Skeletal muscle tissue (tissue), 3 donors: ENCODE measurements at regions not wholly inside any gene's neighbourhood (a gene's known extent, or its start where the extent isn't known, plus 50 kb on each side); places are given as distances from the start of the nearest gene placed in this dataset.

Experiments used
- H3K27ac ChIP-seq: one replicate; pipeline ENCODE4 v1.7.0; 2013; ENCODE audit warnings: mild to moderate bottlenecking, low read depth, low read length, inconsistent platforms
- H3K27me3 ChIP-seq, 3 donors: one replicate each; pipeline ENCODE4 v1.7.0; 2013; ENCODE audit warnings: low read length in 3 of 3; ENCODE audit not compliant: control insufficient read depth in 3 of 3, insufficient read depth in 3 of 3
- H3K36me3 ChIP-seq, 3 donors: one replicate each; pipeline ENCODE4 v1.7.0; 2013; ENCODE audit warnings: low read length in 3 of 3; ENCODE audit not compliant: control insufficient read depth in 3 of 3, insufficient read depth in 3 of 3
- H3K4me1 ChIP-seq, 3 donors: one replicate each; pipeline ENCODE4 v1.7.0; 2013; ENCODE audit warnings: low read length in 3 of 3, mild to moderate bottlenecking in 3 of 3; ENCODE audit not compliant: control insufficient read depth in 3 of 3, insufficient read depth in 3 of 3
- H3K4me3 ChIP-seq, 3 donors: one replicate each; pipeline ENCODE4 v1.7.0; 2013; ENCODE audit warnings: low read length in 3 of 3
- H3K9ac ChIP-seq, 3 donors: one replicate each; pipeline ENCODE4 v1.7.0; 2013; ENCODE audit warnings: low read length in 3 of 3, mild to moderate bottlenecking in 3 of 3, moderate library complexity in 2 of 3, low read depth in 1 of 3
- H3K9me3 ChIP-seq, 3 donors: one replicate each; pipeline ENCODE4 v1.7.0; 2013; ENCODE audit warnings: low read length in 3 of 3; ENCODE audit not compliant: control insufficient read depth in 3 of 3
- donor health status: Osteomylitis.

DNA sequence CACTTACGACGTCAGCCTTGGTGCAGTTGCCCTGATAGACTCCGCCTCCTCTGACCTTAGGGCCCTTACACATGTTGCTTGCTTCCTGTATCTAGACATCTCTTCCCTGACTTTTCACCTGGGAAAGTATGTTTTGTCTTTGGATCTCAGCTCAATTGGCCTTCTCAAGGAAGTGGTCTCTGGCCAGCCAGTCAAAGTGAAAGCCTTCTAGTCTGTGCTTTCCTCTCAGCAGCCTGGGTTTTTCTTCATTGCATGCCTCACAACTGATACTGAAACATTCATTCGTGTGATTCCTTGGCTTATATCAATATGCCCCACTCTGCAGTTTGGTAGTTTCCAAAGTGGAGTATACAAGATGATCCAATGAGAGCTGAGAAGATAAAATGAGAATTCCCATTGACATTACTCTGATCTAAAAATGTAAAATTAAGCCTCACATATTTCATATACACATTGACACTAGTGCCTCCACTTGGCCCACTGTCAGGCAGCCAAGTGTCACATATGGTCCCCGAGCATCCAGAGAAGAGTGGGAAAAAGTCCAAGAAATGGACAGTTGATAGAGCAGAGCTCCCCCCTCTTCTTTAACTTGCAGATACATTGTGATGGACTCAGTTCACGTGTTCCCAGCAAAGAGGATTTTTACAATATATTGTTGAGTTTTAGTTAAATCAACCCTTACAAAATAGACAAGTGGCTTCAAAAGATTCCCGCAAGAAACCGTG lies 371.2 kb upstream of the ASIC2 start:
- Histone ChIP-seq H3K9ac (no peak overlapping the region), H3K27ac (no peak overlapping the region), H3K4me3 (no peak overlapping the region), H3K9me3 (no peaks in the 10 kb centered on the region), H3K4me1 (no peaks in the 10 kb centered on the region), H3K36me3 (no peaks in the 10 kb centered on the region), H3K27me3 (peaks cover 0 to 2% (median 0%) of the 10 kb centered on the region in 3 donors)

DNA sequence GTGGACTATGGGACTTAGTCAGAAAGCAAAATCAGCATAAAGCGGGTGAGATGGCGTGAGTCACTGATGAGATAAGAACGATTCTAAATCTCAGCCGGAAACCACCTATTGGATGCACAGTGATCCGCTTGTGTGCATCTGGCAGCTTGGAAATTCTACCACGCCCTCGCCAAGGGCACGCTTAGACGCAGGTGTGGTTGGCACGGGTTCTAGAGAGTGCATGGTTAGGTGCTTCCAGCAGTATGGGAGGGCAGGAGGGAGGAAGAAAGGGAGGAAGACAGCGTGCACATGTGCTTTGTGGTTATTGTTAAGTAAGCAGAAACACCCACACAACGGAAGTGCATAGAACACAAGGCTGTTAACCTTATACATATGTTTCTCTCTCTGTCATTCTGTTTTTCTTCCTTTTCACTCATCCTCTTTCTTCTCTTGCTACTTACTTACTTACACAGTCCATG lies 374.0 kb upstream of the ASIC2 start:
- H3K36me3 ChIP-seq = no peaks in the 10 kb centered on the region
- no peaks in the 10 kb centered on the region for H3K9me3 ChIP-seq
- H3K27me3 ChIP-seq = no peaks in the 10 kb centered on the region
- no peak overlapping the region for H3K9ac ChIP-seq
- H3K4me3 ChIP-seq = no peak overlapping the region
- no peaks in the 10 kb centered on the region for H3K4me1 ChIP-seq
- no peak overlapping the region for H3K27ac ChIP-seq

DNA sequence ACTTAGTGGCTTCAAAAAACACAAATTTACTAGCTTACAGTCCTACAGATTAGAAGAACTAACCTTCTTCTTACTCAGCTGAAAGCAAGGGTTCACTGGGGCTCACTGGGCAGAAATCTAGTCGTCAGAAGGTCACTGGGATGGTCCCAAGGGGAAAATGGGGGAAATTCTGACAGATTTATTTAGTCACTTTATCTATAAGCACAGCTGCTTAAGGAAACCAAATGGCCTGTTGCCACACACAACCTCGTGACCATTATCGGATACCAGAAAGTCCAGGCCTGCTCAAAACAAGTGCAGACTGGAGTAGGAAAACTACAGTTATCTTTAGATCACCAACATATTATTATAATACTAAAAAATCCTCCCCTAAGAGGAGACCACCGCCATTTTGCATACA lies 374.6 kb upstream of the ASIC2 start:
- Histone ChIP-seq H3K4me3 (no peak overlapping the region), H3K27ac (no peak overlapping the region), H3K27me3 (no peaks in the 10 kb centered on the region)

DNA sequence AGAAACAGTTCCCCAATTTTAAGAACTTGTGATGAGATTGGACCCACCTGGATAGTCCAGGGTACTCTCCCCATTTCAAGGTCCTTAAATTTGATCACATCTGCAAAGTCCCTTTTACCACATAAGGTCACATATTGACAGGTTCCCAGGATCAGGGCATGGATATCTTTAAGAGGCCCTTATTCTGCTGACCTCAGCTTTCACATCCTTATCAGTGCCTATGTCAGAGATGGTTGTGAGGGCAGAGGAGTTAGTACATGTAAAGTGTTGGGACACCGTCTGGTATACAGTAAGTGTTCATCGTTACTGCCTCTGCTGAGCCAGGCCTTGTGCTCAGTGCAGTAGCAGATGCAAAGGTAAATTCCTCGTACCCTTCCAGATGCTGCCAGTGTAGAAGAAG lies 375.4 kb upstream of the ASIC2 start:
- Histone ChIP-seq H3K36me3 (no peaks in the 10 kb centered on the region), H3K4me1 (no peaks in the 10 kb centered on the region), H3K9me3 (no peaks in the 10 kb centered on the region), H3K27me3 (no peaks in the 10 kb centered on the region), H3K9ac (no peak overlapping the region), H3K27ac (no peak overlapping the region), H3K4me3 (no peak overlapping the region)

More for the DNA sequence above, 374.6 kb upstream of the ASIC2 start:
- Histone ChIP-seq H3K9ac (no peak overlapping the region), H3K36me3 (no peaks in the 10 kb centered on the region), H3K9me3 (no peaks in the 10 kb centered on the region), H3K4me1 (no peaks in the 10 kb centered on the region)

DNA sequence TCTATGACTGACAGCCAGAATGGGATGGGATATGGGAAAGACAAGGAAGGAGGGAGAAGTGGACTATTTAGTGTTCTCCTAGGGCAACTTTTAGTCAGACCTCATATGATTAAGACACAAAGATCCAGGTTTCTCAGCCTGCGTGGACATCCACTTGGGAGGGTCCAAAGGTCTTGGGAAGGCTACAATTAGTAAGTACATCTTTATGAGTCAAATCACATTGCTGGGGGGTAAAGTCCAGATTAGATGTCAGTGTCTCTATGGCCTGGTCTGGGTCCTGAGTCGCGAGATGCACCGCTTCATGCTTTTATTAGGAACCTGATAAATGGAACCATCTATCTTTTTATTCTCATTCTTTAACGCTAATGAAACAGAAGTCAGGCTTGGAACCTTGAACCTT lies 378.4 kb upstream of the ASIC2 start:
- Histone ChIP-seq H3K36me3 (no peaks in the 10 kb centered on the region), H3K4me3 (no peak overlapping the region), H3K27me3 (no peaks in the 10 kb centered on the region), H3K27ac (no peak overlapping the region), H3K9ac (no peak overlapping the region), H3K9me3 (no peaks in the 10 kb centered on the region), H3K4me1 (no peaks in the 10 kb centered on the region)

DNA sequence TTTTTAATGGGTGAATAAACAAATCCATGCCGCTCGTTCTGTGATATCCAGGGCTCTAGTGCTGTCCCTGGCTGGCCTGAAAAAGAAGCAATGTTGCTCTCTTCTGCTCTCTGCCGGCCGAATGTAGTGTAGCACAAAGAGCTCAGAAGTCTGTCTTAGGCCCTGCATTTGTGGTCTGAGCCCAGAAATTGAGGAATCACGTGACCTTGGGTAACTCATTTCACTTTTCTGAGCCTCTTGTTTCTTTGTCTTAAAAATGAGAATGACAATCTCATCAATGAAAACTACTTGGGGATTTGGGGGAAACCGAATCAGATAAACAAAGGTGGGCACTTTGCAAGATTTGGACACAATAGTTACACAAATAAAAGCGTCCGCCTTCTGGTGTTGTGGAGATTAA lies 381.6 kb upstream of the ASIC2 start:
- H3K4me3 ChIP-seq = no peak overlapping the region
- H3K27me3 ChIP-seq = no peaks in the 10 kb centered on the region
- no peaks in the 10 kb centered on the region for H3K9me3 ChIP-seq
- H3K36me3 ChIP-seq = no peaks in the 10 kb centered on the region
- no peak overlapping the region for H3K9ac ChIP-seq
- H3K4me1 ChIP-seq = no peaks in the 10 kb centered on the region
- H3K27ac ChIP-seq = no peak overlapping the region

DNA sequence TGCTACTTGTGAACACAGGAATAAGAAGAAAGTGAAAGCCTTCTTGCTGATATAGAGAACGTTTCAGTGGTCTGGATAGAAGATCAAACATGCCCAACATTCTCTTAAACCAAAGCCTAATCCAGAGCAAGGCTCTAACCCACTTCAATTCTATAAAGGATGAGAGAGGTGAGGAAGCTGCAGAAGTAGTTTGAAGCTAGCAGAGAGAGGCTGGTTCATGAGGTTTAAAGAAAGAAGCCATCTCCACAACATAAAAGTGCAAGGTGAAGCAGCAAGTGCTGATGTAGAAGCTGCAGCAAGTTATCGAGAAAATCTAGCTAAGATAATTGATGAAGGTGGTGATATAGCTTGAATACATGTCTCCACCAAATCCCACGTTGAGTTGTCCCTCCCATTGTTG lies 383.3 kb upstream of the ASIC2 start:
- Histone ChIP-seq H3K36me3 (no peaks in the 10 kb centered on the region), H3K9ac (no peak overlapping the region), H3K4me1 (no peaks in the 10 kb centered on the region), H3K27ac (no peak overlapping the region), H3K9me3 (no peaks in the 10 kb centered on the region), H3K27me3 (no peaks in the 10 kb centered on the region), H3K4me3 (no peak overlapping the region)

DNA sequence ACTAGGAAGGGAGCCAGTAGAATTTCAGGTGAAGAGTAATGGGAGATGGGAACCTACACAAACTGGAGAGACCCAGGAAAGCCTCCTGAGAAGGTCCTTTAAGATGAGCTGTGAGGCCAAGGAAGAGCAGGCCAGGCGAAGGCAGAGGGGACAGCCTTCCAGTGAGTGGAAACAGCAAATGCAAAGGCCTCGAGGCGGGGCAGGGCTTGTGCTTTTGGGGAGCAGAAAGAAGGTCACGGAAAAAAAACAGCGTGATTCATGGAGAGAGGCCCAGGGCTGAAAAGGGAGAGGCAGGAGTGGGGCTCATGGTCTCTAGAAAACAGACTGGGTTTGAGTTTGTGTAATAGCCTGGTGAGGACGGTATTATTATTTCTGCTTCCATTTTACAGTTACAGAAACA lies 386.5 kb upstream of the ASIC2 start:
- Histone ChIP-seq H3K27ac (no peak overlapping the region), H3K9ac (no peak overlapping the region), H3K9me3 (no peaks in the 10 kb centered on the region), H3K27me3 (no peaks in the 10 kb centered on the region), H3K36me3 (no peaks in the 10 kb centered on the region), H3K4me1 (no peaks in the 10 kb centered on the region), H3K4me3 (no peak overlapping the region)

DNA sequence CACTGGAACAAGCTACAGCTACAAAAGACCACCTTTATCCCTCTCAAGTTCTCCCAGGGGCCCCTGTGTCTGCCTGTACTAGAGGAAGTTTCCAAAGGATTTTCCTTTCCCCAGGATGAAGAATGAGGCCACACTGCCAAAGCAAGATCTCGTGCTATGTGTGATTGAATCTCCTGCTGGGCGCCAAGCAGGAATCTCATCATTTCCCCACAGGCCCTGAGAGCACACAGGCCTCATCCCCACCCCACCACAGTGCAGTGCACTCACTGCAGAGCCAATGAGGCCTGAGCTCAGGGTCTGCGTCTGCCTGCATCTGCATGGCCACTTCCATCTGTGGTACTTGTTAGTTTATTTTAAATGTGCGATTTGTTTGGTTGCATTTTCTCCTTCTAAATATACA lies 387.4 kb upstream of the ASIC2 start:
- no peaks in the 10 kb centered on the region for H3K27me3 ChIP-seq
- H3K4me3 ChIP-seq = no peak overlapping the region
- no peaks in the 10 kb centered on the region for H3K36me3 ChIP-seq
- no peak overlapping the region for H3K9ac ChIP-seq
- H3K4me1 ChIP-seq = no peaks in the 10 kb centered on the region
- no peak overlapping the region for H3K27ac ChIP-seq
- H3K9me3 ChIP-seq = no peaks in the 10 kb centered on the region

DNA sequence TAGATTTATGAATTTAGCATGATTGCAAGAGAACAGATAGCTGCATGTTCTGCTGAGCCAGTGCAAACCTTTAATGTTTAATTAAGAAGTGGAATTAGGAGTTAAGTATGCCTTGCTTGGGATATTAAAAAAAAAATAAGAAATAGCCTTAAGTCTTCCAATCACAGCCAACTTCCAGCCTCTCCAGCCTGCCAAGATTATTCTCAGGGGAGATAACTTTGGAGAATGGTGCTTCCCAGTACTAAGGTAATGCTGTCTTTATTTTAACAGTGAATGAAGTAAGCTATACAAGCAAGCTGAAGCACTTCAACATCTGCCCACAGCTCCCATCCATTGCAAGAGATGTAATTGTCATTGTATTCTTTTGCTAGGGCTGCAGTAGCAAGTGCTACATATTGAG lies 389.5 kb upstream of the ASIC2 start:
- Histone ChIP-seq H3K9ac (no peak overlapping the region), H3K9me3 (no peaks in the 10 kb centered on the region), H3K36me3 (no peaks in the 10 kb centered on the region), H3K4me3 (no peak overlapping the region), H3K4me1 (no peaks in the 10 kb centered on the region), H3K27ac (no peak overlapping the region), H3K27me3 (no peaks in the 10 kb centered on the region)
